ENCODE measurements at regions not wholly inside any gene's neighbourhood (a gene's known extent, or its start where the extent isn't known, plus 50 kb on each side); places are given as distances from the start of the nearest gene placed in this dataset.

- ATAC-seq (no peak), DNase-seq (no peak)
- intact Hi-C loops (cut with micrococcal nuclease): no loop called here
Measured at GRCh38 chr11:71358122-71358728, 90.0 kb downstream of the DHCR7 start.

- intact Hi-C loops (cut with micrococcal nuclease): no loop called here
- ATAC-seq (no peak), DNase-seq (no peak)
Measured at GRCh38 chr11:71357414-71357813, 90.8 kb downstream of the DHCR7 start.

- ATAC-seq (no peak), DNase-seq (no peak)
- intact Hi-C loops (cut with micrococcal nuclease): no loop called here
Measured at GRCh38 chr11:71356904-71357303, 91.3 kb downstream of the DHCR7 start.

GRCh38 chr11:71356280-71356876 lies 91.8 kb downstream of the DHCR7 start:
- no peak for ATAC-seq
- intact Hi-C loops (cut with micrococcal nuclease): no loop called here

GRCh38 chr11:71355281-71355680 lies 92.9 kb downstream of the DHCR7 start:
- DNase-seq: no peak
- intact Hi-C loops (cut with micrococcal nuclease): no loop called here

More at GRCh38 chr11:71356280-71356876, 91.8 kb downstream of the DHCR7 start:
- no peak for DNase-seq

GRCh38 chr11:71354394-71355105 lies 93.6 kb downstream of the DHCR7 start:
- intact Hi-C loops (cut with micrococcal nuclease): no loop called here
- ATAC-seq (no peak), DNase-seq (no peak)

More at GRCh38 chr11:71355281-71355680, 92.9 kb downstream of the DHCR7 start:
- no peak for ATAC-seq

GRCh38 chr11:71352748-71353147 lies 95.4 kb downstream of the DHCR7 start:
- DNase-seq (no peak), ATAC-seq (no peak)
- intact Hi-C loops (cut with micrococcal nuclease): no loop called here

GRCh38 chr11:71352226-71352625 lies 96.0 kb downstream of the DHCR7 start:
- DNase-seq: no peak
- intact Hi-C loops (cut with micrococcal nuclease): no loop called here
- ATAC-seq: no peak

- DNase-seq (no peak), ATAC-seq (no peak)
- intact Hi-C loops (cut with micrococcal nuclease): no loop called here
Measured at GRCh38 chr11:71349627-71350026, 97.2 kb upstream of the SHANK2 start.

GRCh38 chr11:71343828-71344400 lies 91.5 kb upstream of the SHANK2 start:
- no peak for ATAC-seq
- intact Hi-C loops (cut with micrococcal nuclease): no loop called here
- no peak for DNase-seq

- DNase-seq (no peak), ATAC-seq (no peak)
- intact Hi-C loops (cut with micrococcal nuclease): no loop called here
Measured at GRCh38 chr11:71342951-71343827, 90.8 kb upstream of the SHANK2 start.

- DNase-seq: no peak
- no peak for ATAC-seq
- intact Hi-C loops (cut with micrococcal nuclease): no loop called here
Measured at GRCh38 chr11:71342116-71342515, 89.7 kb upstream of the SHANK2 start.

- ATAC-seq: no peak
- DNase-seq: no peak
- intact Hi-C loops (cut with micrococcal nuclease): no loop called here
Measured at GRCh38 chr11:71341596-71341995, 89.2 kb upstream of the SHANK2 start.

- DNase-seq (no peak), ATAC-seq (no peak)
- intact Hi-C loops (cut with micrococcal nuclease): no loop called here
Measured at GRCh38 chr11:71341173-71341572, 88.8 kb upstream of the SHANK2 start.

GRCh38 chr11:71340086-71340606 lies 87.8 kb upstream of the SHANK2 start:
- DNase-seq: no peak
- no peak for ATAC-seq
- intact Hi-C loops (cut with micrococcal nuclease): no loop called here

GRCh38 chr11:71339396-71339881 lies 87.1 kb upstream of the SHANK2 start:
- intact Hi-C loops (cut with micrococcal nuclease): no loop called here
- DNase-seq (no peak), ATAC-seq (no peak)

GRCh38 chr11:71338801-71339395 lies 86.5 kb upstream of the SHANK2 start:
- no peak for DNase-seq
- intact Hi-C loops (cut with micrococcal nuclease): no loop called here
- ATAC-seq: no peak

GRCh38 chr11:71336996-71337754 lies 84.8 kb upstream of the SHANK2 start:
- intact Hi-C loops (cut with micrococcal nuclease): no loop called here
- DNase-seq (no peak), ATAC-seq (no peak)

Measured in left ventricle myocardium superior (tissue), 1 donor.